Panc1 (cell line): ENCODE measurements at regions not wholly inside any gene's neighbourhood (a gene's known extent, or its start where the extent isn't known, plus 50 kb on each side); places are given as distances from the start of the nearest gene placed in this dataset.

Experiments
- ATAC-seq: fragments of 200-7000 bp; cut with Tn5 transposase; 2 replicates; pipeline ENCODE4 v1.9.1; 2020; ENCODE audit warnings: mild to moderate bottlenecking, moderate library complexity
- BruUV-seq: library from RNA; stranded (reverse); fragments of 400-500 nt; replicated peaks from 2 replicates; lab custom pipeline; 2021; lab: Mats Ljungman, UMichigan
- CTCF ChIA-PET: fragments of 300-600 bp; sonication (Branson Sonifier 250); formaldehyde crosslinking; loops from one replicate; lab custom pipeline; 2022; ENCODE audit warnings: antibody characterized with exemption; lab: Charles Lee
- POLR2A ChIA-PET: fragments of 300-600 bp; sonication (Branson Sonifier 250); formaldehyde crosslinking; loops from one replicate; lab custom pipeline; 2022; ENCODE audit warnings: antibody characterized with exemption; lab: Charles Lee
- DNase-seq: peaks from one replicate; pipeline ENCODE4 v3.0.0-alpha.2; 2010; ENCODE audit warnings: low read depth, low spot score
- H3K27ac ChIP-seq: 2 replicates; pipeline ENCODE4 v1.5.1; 2011; ENCODE audit warnings: mild to moderate bottlenecking, low read length, inconsistent platforms
- H3K27me3 ChIP-seq: fragments of 200-500 bp; sonication (Bioruptor generic); 2 replicates; pipeline ENCODE4 v1.6.0; 2014; ENCODE audit warnings: low read length, inconsistent platforms; ENCODE audit not compliant: control insufficient read depth, insufficient read depth
- H3K36me3 ChIP-seq: fragments of 200-500 bp; sonication (Bioruptor generic); 2 replicates; pipeline ENCODE4 v1.5.1; 2014; ENCODE audit warnings: inconsistent platforms, mild to moderate bottlenecking, low read length, moderate library complexity; ENCODE audit not compliant: control insufficient read depth, insufficient read depth
- H3K4me1 ChIP-seq: 2 replicates; pipeline ENCODE4 v1.5.1; 2011; ENCODE audit warnings: inconsistent platforms, mild to moderate bottlenecking, low read length, moderate library complexity; ENCODE audit not compliant: control insufficient read depth, insufficient read depth
- H3K4me3 ChIP-seq, 2 experiments: 2 replicates each; pipeline ENCODE4 v1.5.1; 2011 to 2012; ENCODE audit warnings: low read depth in 2 of 2, low read length in 2 of 2, mild to moderate bottlenecking in 2 of 2, inconsistent platforms in 1 of 2, moderate library complexity in 1 of 2
- H3K9me3 ChIP-seq: fragments of 200-500 bp; sonication (Bioruptor generic); 2 replicates; pipeline ENCODE4 v1.5.1; 2014; ENCODE audit warnings: low read depth, mild to moderate bottlenecking, inconsistent platforms, low read length, moderate library complexity; ENCODE audit not compliant: control insufficient read depth, insufficient read depth
- POLR2AphosphoS5 ChIP-seq: IDR thresholded peaks from 2 replicates; pipeline ENCODE4 v1.6.1; 2012; ENCODE audit warnings: mild to moderate bottlenecking, low read depth, low read length, moderate library complexity
- SIN3A ChIP-seq: IDR thresholded peaks from 2 replicates; pipeline ENCODE4 v1.6.1; 2012; ENCODE audit warnings: low read depth, mild to moderate bottlenecking, low read length, moderate library complexity, borderline replicate concordance; ENCODE audit not compliant: insufficient read depth
- TCF7L2 ChIP-seq: IDR thresholded peaks from 2 replicates; pipeline ENCODE4 v1.6.1; 2011; ENCODE audit warnings: mild to moderate bottlenecking, low read depth, low read length, inconsistent platforms
- in situ Hi-C: cut with HindIII; loops from 2 replicates; pipeline ENCODE4 v1.10.0; 2016; ENCODE audit warnings: low sequenced_read_pairs, low pct_unique_long_range_greater_than_20kb
- intact Hi-C: fragments of 100-400 bp; cut with micrococcal nuclease; formaldehyde crosslinking; loops from one replicate; pipeline ENCODE4 v1.10.0; 2022; ENCODE audit not compliant: unreplicated experiment
- TF ChIP-seq, protein P1 (sequence below): fragments of 450-650 bp; IDR thresholded peaks from 2 replicates; pipeline ENCODE4 v1.5.1; 2017; ENCODE audit warnings: mild to moderate bottlenecking
- TF ChIP-seq, protein P2 (sequence below), 2 experiments: IDR thresholded peaks; 2 replicates each; pipeline ENCODE4 v1.6.1; 2011 to 2012; ENCODE audit warnings: low read depth in 2 of 2, control low read depth in 1 of 2, low read length in 1 of 2, mild to moderate bottlenecking in 1 of 2, moderate library complexity in 1 of 2; ENCODE audit not compliant: insufficient read depth in 1 of 2

DNA sequence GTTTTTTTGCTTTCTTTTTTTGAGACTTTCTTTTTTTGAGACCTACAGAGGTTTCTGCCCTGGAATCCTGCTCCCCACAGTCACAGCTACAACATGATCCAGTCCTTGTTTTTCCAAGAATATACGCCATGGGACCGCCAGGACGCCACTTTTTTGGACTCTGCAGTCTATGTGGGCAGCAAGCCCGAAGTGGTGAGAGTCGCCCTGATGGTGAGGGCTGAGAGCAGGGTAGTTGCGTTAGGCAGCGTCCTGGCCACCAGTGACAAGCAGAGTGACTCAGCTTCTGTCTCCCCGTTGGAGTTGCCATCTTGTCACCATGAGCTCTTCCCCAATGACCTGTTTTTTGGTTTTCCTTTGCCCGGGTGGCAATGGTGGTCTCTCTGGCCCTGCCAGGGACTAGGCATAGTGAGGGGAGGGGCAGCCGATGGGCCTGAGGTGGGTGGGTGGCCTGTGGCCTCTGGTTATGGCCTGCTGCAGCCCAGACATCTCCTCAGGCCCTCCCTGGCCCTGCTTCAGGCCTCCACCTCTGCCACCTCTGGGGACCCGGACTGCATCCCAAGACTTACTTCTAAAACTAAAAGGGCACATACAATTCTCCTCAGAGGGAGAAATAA, 88.0 kb upstream of the MALRD1 start:
- H3K4me3 ChIP-seq: no peak overlapping the region

DNA sequence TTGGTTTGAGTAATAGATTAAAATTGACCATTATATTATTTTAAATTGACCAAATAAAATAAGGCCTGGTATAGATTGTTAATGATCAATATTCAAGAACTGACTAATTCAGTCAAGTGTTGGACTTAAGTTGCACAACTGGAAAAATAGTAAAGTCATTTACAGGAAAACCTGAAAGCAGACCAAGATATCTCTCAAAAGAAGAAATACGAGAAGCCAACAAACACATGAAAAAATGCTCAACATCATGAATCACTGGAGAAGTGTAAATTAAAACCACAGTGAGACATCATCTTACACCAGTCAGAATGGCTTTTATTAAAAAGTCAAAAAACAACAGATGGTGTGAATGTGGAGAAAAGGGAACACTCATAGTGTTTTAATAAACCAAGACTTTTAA, 80.4 kb upstream of the MALRD1 start:
- Histone ChIP-seq H3K27ac (no peak overlapping the region), H3K4me1 (no peaks in the 10 kb centered on the region), H3K27me3 (no peaks in the 10 kb centered on the region), H3K4me3 (no peak overlapping the region), H3K36me3 (no peaks in the 10 kb centered on the region), H3K9me3 (no peaks in the 10 kb centered on the region)
- intact Hi-C loops: no loop called here
- no TSS peak for BruUV-seq
- TF ChIP-seq POLR2AphosphoS5: no peak
- TF ChIP-seq TCF7L2: no peak
- no peak for TF ChIP-seq SIN3A
- TF ChIP-seq, protein P1, sequence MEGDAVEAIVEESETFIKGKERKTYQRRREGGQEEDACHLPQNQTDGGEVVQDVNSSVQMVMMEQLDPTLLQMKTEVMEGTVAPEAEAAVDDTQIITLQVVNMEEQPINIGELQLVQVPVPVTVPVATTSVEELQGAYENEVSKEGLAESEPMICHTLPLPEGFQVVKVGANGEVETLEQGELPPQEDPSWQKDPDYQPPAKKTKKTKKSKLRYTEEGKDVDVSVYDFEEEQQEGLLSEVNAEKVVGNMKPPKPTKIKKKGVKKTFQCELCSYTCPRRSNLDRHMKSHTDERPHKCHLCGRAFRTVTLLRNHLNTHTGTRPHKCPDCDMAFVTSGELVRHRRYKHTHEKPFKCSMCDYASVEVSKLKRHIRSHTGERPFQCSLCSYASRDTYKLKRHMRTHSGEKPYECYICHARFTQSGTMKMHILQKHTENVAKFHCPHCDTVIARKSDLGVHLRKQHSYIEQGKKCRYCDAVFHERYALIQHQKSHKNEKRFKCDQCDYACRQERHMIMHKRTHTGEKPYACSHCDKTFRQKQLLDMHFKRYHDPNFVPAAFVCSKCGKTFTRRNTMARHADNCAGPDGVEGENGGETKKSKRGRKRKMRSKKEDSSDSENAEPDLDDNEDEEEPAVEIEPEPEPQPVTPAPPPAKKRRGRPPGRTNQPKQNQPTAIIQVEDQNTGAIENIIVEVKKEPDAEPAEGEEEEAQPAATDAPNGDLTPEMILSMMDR: no peak
- TF ChIP-seq, protein P2, sequence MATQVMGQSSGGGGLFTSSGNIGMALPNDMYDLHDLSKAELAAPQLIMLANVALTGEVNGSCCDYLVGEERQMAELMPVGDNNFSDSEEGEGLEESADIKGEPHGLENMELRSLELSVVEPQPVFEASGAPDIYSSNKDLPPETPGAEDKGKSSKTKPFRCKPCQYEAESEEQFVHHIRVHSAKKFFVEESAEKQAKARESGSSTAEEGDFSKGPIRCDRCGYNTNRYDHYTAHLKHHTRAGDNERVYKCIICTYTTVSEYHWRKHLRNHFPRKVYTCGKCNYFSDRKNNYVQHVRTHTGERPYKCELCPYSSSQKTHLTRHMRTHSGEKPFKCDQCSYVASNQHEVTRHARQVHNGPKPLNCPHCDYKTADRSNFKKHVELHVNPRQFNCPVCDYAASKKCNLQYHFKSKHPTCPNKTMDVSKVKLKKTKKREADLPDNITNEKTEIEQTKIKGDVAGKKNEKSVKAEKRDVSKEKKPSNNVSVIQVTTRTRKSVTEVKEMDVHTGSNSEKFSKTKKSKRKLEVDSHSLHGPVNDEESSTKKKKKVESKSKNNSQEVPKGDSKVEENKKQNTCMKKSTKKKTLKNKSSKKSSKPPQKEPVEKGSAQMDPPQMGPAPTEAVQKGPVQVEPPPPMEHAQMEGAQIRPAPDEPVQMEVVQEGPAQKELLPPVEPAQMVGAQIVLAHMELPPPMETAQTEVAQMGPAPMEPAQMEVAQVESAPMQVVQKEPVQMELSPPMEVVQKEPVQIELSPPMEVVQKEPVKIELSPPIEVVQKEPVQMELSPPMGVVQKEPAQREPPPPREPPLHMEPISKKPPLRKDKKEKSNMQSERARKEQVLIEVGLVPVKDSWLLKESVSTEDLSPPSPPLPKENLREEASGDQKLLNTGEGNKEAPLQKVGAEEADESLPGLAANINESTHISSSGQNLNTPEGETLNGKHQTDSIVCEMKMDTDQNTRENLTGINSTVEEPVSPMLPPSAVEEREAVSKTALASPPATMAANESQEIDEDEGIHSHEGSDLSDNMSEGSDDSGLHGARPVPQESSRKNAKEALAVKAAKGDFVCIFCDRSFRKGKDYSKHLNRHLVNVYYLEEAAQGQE (IDR thresholded peaks at IDR 0.05; ENCODE audit: insufficient read depth in 1 of 2, low read depth in 2 of 2, low read length in 1 of 2): no peak
- ChIA-PET POLR2A (no interaction called here), CTCF (no interaction called here)
- no peak for ATAC-seq
- no peak for DNase-seq
- in situ Hi-C loops: no loop called here

More for the DNA sequence above, 88.0 kb upstream of the MALRD1 start:
- Histone ChIP-seq H3K27ac (no peak overlapping the region), H3K9me3 (no peaks in the 10 kb centered on the region), H3K27me3 (no peaks in the 10 kb centered on the region), H3K36me3 (no peaks in the 10 kb centered on the region), H3K4me1 (no peaks in the 10 kb centered on the region)
- POLR2A ChIA-PET: no interaction called here
- ATAC-seq (no peak), DNase-seq (no peak)
- TF ChIP-seq SIN3A (no peak), POLR2AphosphoS5 (no peak), TCF7L2 (no peak)
- TF ChIP-seq, protein P1: no peak
- TF ChIP-seq, protein P2 (IDR thresholded peaks at IDR 0.05; ENCODE audit: insufficient read depth in 1 of 2, low read depth in 2 of 2, low read length in 1 of 2): no peak
- intact Hi-C loops (no loop called here), in situ Hi-C loops (no loop called here)
- BruUV-seq: no TSS peak
- CTCF ChIA-PET: no interaction called here
